Transverse colon (tissue), 4 donors: ENCODE measurements at regions not wholly inside any gene's neighbourhood (a gene's known extent, or its start where the extent isn't known, plus 50 kb on each side); places are given as distances from the start of the nearest gene placed in this dataset.

ENCODE experiments used
- DNase-seq: peaks from one replicate; pipeline ENCODE4 v3.0.0-alpha.2; 2019
- H3K27ac ChIP-seq, 4 donors: fragments of 200-600 bp; sonication (generic); 2 replicates each; pipeline ENCODE4 v1.5.1; 2016 to 2018; ENCODE audit warnings: inconsistent platforms in 4 of 4
- H3K27me3 ChIP-seq: fragments of 200-600 bp; sonication (generic); 2 replicates; pipeline ENCODE4 v1.5.1; 2017; ENCODE audit warnings: inconsistent platforms
- H3K36me3 ChIP-seq, 4 donors: fragments of 200-600 bp; sonication (generic); 2 replicates each; pipeline ENCODE4 v1.5.1; 2017 to 2019; ENCODE audit warnings: inconsistent platforms in 4 of 4
- H3K4me1 ChIP-seq, 4 donors: fragments of 200-600 bp; sonication (generic); 2 replicates each; pipeline ENCODE4 v1.5.1; 2017 to 2020; ENCODE audit warnings: inconsistent platforms in 4 of 4
- H3K4me3 ChIP-seq, 4 donors: fragments of 200-600 bp; sonication (generic); 1 replicate in 1 of 4; 2 replicates in 3 of 4; pipeline versions ENCODE4 v1.5.1 to v1.6.1; 2017 to 2019; ENCODE audit warnings: inconsistent platforms in 4 of 4
- H3K9me3 ChIP-seq, 2 donors: fragments of 200-600 bp; sonication (generic); 2 replicates each; pipeline ENCODE4 v1.5.1; 2017 to 2019; ENCODE audit warnings: inconsistent platforms in 2 of 2
- CTCF ChIP-seq, 5 experiments: fragments of 200-600 bp in 3 of 5; fragments of 450-650 bp in 2 of 5; sonication (generic) in 3 of 5; IDR thresholded peaks; 1 replicate in 2 of 5; 2 replicates in 3 of 5; pipeline ENCODE4 v1.5.1; 2016 to 2017; ENCODE audit warnings: antibody characterized with exemption in 5 of 5, inconsistent platforms in 3 of 5, mild to moderate bottlenecking in 2 of 5, moderate library complexity in 1 of 5
- EP300 ChIP-seq: sonication (generic); formaldehyde crosslinking; IDR thresholded peaks from one replicate; pipeline ENCODE4 v1.6.1; 2017; ENCODE audit warnings: antibody characterized with exemption, low read depth
- POLR2A ChIP-seq: fragments of 450-650 bp; IDR thresholded peaks from one replicate; pipeline ENCODE4 v1.6.1; 2016; ENCODE audit warnings: antibody characterized with exemption, mild to moderate bottlenecking, moderate library complexity
- POLR2AphosphoS5 ChIP-seq, 3 donors: sonication (generic); formaldehyde crosslinking; IDR thresholded peaks; one replicate each; pipeline ENCODE4 v1.6.1; 2016; ENCODE audit warnings: antibody characterized with exemption in 3 of 3
- WGBS, 2 donors: methylation state at CpG; one replicate each; pipeline ENCODE4 v1.1.5; 2018; ENCODE audit warnings: low coverage in 1 of 2; 5-methylcytosine and 5-hydroxymethylcytosine counted together
- in situ Hi-C, 4 donors: fragments of 200-750 bp; cut with MboI; loops; one replicate each; pipeline versions ENCODE4 v1.15.0 to v1.15.1; 2017; ENCODE audit warnings: low sequenced_read_pairs in 3 of 4, low pct_ligation_motif_present in 1 of 4, low pct_unique_long_range_greater_than_20kb in 1 of 4
- intact Hi-C: fragments of 100-400 bp; cut with DNase I; formaldehyde crosslinking; loops from one replicate; pipeline ENCODE4 v1.15.1; 2023; ENCODE audit warnings: low total_unique reads

DNA sequence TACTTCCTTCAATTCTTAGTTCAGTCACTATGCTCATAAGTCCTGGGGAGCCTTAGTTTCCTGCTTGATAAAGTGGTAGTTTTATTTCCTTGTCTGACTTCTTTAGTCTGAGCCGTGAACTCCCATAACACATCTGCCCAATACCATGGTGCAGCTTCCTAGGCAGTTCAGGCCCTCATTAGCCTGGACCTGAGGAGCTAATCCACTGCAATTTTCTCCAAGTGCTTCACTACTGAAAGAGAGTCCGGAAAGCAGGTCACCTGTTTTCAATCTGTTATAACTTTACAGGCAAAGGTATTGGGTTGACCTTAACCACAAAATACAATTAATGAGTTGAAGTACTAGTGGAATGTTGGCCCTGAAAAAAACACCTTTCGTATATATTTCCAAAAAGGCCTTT is 245.4 kb upstream of the BOD1L1 start:
- H3K4me3 ChIP-seq = no peak overlapping the region
- DNase-seq = no peak
- 63 to 68% methylated on average over 3 of the region's 3 CpGs for WGBS, 2 donors
- H3K27me3 ChIP-seq = no peaks in the 10 kb centered on the region
- TF ChIP-seq CTCF (IDR thresholded peaks at IDR 0.05) (no peak), EP300 (no peak), POLR2A (no peak), POLR2AphosphoS5 (IDR thresholded peaks at IDR 0.05) (no peak)
- no peaks in the 10 kb centered on the region for H3K4me1 ChIP-seq
- H3K9me3 ChIP-seq = no peaks in the 10 kb centered on the region
- in situ Hi-C loops = no loop called here
- no peaks in the 10 kb centered on the region for H3K36me3 ChIP-seq
- intact Hi-C loops = no loop called here
- no peak overlapping the region for H3K27ac ChIP-seq

DNA sequence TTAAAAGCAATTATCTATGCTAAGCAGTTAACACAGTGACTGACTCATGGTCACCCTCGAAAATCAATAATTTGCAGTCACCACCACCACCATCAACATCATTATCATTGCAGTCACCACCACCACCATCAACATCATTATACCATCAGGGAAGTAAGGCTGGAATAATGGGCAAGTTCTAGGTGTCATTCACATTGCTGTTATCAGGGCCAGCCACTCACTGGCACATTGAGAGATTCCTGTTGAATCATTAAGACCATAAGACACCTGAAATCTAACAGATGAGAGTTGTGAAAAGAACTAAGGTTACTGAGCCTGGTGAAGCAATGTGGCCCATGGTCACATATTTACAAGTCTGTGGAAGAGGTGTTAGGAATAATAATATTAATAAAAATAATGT is 247.7 kb upstream of the BOD1L1 start:
- Histone ChIP-seq H3K9me3 (no peaks in the 10 kb centered on the region), H3K4me3 (no peak overlapping the region), H3K36me3 (no peaks in the 10 kb centered on the region), H3K27ac (no peak overlapping the region), H3K27me3 (no peaks in the 10 kb centered on the region), H3K4me1 (no peaks in the 10 kb centered on the region)
- no peak for DNase-seq
- TF ChIP-seq CTCF (IDR thresholded peaks at IDR 0.05) (no peak), POLR2A (no peak), POLR2AphosphoS5 (IDR thresholded peaks at IDR 0.05) (no peak), EP300 (no peak)
- intact Hi-C loops = no loop called here
- WGBS, 2 donors = 50 to 70% methylated on average over 1 of the region's 1 CpG
- in situ Hi-C loops = no loop called here

DNA sequence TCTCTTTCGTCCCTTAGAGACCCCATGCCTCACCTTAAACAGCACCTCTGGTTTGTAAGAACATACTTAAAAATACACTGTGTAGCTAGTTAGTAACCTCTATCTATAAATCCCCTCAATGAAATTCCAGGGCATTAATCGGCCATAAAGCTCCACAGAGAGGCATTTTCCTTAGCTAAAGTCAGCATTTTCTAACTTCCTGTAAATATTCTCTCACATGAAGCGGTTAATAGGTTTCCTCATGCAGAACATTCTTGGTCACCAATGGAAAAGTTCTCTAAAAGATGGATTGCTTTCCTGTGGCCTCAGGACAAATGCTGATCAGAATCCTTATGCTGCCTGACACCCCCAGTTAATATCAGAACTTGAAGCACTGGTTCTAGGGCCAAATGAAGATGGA is 248.6 kb upstream of the BOD1L1 start:
- intact Hi-C loops = no loop called here
- Histone ChIP-seq H3K27me3 (no peaks in the 10 kb centered on the region), H3K4me3 (no peak overlapping the region), H3K27ac (no peak overlapping the region), H3K36me3 (no peaks in the 10 kb centered on the region), H3K9me3 (no peaks in the 10 kb centered on the region), H3K4me1 (no peaks in the 10 kb centered on the region)
- no peak for DNase-seq
- in situ Hi-C loops = no loop called here
- 77 to 89% methylated on average over 3 of the region's 3 CpGs for WGBS, 2 donors
- TF ChIP-seq EP300 (no peak), POLR2A (no peak), CTCF (IDR thresholded peaks at IDR 0.05) (no peak), POLR2AphosphoS5 (IDR thresholded peaks at IDR 0.05) (no peak)

DNA sequence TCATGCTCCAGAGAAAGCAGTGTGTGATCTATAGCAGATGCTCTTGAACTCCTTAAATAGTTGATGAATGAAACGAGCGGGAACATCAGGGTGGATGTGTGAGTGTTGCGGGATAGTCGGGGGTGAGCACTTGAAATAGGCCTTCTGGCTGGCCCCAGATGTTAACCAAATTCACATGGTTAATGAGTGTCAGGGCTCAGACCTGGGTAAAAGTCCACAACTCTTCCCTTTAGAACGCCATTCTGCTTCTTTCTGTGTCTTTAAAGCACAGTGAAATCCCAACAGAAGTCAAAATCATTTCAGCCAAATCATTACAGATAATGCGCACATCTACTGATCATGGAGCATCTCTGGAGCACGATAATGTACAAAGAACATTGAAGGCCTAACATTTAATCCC is 249.4 kb upstream of the BOD1L1 start:
- in situ Hi-C loops = no loop called here
- DNase-seq = no peak
- TF ChIP-seq POLR2AphosphoS5 (IDR thresholded peaks at IDR 0.05) (no peak), CTCF (IDR thresholded peaks at IDR 0.05) (no peak), POLR2A (no peak), EP300 (no peak)
- H3K36me3 ChIP-seq = no peaks in the 10 kb centered on the region
- H3K9me3 ChIP-seq = no peaks in the 10 kb centered on the region
- H3K27me3 ChIP-seq = no peaks in the 10 kb centered on the region
- no peak overlapping the region for H3K4me3 ChIP-seq
- H3K4me1 ChIP-seq = no peaks in the 10 kb centered on the region
- intact Hi-C loops = no loop called here
- H3K27ac ChIP-seq = no peak overlapping the region
- WGBS, 2 donors = 57 to 91% methylated on average over 5 to 7 of the region's 7 CpGs
